OCI-LY3 (cell line): ENCODE measurements at regions not wholly inside any gene's neighbourhood (a gene's known extent, or its start where the extent isn't known, plus 50 kb on each side); places are given as distances from the start of the nearest gene placed in this dataset.

Experiments
- EZH2phosphoT487 ChIP-seq: fragments of 200-600 bp; shearing (Covaris generic); IDR thresholded peaks from 2 replicates; pipeline ENCODE4 v1.6.1; 2018; ENCODE audit warnings: antibody characterized with exemption, mixed run types, low read depth
- TF ChIP-seq, protein P1 (sequence below): fragments of 200-600, 300-600 bp; sonication (generic); IDR thresholded peaks from 2 replicates; pipeline ENCODE4 v1.5.1; 2014; ENCODE audit warnings: antibody characterized with exemption, low read length, low read depth

DNA sequence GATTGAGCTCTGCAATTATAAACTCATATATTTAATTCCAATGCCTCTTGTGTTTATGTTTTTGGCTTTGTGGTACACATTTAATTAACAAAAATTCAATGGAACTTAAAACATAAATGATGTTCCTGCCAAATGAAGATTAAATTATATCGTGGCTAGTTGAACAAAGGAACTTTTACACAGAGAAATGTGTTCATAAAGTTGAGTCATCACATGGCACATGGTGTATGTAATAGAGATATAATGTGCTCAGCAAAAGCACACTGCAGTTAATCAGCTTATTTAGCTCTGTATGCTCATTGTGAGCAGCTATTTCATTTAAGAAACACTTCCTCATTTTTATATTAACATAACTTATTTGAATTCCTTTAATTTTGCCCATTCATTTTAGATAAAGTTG, 1295.6 kb upstream of the CITED2 start:
- TF ChIP-seq EZH2phosphoT487: no peak
- TF ChIP-seq, protein P1, sequence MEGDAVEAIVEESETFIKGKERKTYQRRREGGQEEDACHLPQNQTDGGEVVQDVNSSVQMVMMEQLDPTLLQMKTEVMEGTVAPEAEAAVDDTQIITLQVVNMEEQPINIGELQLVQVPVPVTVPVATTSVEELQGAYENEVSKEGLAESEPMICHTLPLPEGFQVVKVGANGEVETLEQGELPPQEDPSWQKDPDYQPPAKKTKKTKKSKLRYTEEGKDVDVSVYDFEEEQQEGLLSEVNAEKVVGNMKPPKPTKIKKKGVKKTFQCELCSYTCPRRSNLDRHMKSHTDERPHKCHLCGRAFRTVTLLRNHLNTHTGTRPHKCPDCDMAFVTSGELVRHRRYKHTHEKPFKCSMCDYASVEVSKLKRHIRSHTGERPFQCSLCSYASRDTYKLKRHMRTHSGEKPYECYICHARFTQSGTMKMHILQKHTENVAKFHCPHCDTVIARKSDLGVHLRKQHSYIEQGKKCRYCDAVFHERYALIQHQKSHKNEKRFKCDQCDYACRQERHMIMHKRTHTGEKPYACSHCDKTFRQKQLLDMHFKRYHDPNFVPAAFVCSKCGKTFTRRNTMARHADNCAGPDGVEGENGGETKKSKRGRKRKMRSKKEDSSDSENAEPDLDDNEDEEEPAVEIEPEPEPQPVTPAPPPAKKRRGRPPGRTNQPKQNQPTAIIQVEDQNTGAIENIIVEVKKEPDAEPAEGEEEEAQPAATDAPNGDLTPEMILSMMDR: no peak
